Epidermal melanocyte (primary cell): ENCODE measurements at regions not wholly inside any gene's neighbourhood (a gene's known extent, or its start where the extent isn't known, plus 50 kb on each side); places are given as distances from the start of the nearest gene placed in this dataset.

Experiments
- DNase-seq: peaks from one replicate; pipeline ENCODE4 v3.0.0; 2011; ENCODE audit warnings: low spot score; ENCODE audit not compliant: insufficient read length

DNA sequence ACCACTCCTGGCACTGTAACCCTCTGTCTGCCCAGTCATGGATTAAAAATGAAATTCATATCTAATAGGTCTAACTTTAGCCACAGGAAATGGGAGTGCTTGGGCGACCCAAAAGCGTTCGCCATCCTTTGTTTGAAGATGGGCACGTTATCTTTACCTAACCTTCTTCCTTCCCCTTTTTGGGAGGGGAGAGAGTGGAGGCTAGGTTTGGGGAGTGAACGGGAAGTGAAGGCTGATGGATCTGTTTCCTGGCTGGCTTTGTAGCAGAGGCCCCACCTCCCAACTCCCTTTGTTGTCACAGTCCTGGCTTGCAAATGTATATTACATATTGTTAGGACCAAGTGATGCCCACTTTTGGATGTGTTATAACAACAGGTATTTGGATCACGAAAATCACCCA lies 98.1 kb upstream of the ARHGEF3 start:
- DNase-seq = no peak

DNA sequence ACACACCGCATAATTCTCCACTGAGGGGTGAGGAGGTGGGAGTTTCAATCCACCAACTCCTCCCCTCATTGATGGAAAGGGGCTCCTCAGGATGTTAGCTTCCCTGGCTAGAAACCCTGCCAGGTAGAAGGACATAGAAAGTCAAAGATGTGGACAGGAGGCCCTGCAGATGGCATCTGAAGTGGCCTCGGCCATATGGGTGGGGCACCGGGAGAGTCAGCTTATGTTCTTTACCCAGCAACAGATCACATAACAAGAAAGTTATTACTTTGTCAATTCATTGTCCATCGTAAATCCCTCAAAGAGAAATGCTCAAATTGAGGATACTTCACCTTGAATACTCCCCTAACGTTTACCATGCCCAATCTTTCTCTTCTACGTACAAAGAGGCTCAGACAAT lies 97.3 kb upstream of the ARHGEF3 start:
- DNase-seq = no peak

DNA sequence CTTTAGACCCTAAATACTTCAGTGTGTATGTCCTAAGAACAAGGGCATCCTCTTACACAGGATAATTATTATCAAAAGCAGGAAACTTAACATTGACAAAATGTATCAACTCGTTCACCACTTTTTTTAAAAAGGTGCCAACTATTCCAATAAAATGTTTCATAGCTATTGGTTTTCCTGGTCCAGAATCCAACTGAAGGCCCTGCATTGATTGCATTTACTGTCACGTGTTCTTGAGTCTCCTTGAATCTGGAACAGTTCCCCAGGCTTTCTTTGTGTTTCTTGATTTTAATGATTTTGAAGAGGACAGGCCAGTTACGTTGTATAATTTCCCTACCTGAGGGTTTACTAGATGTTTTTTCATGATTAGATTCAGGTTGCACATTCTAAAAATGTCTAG lies 94.6 kb upstream of the ARHGEF3 start:
- no peak for DNase-seq

DNA sequence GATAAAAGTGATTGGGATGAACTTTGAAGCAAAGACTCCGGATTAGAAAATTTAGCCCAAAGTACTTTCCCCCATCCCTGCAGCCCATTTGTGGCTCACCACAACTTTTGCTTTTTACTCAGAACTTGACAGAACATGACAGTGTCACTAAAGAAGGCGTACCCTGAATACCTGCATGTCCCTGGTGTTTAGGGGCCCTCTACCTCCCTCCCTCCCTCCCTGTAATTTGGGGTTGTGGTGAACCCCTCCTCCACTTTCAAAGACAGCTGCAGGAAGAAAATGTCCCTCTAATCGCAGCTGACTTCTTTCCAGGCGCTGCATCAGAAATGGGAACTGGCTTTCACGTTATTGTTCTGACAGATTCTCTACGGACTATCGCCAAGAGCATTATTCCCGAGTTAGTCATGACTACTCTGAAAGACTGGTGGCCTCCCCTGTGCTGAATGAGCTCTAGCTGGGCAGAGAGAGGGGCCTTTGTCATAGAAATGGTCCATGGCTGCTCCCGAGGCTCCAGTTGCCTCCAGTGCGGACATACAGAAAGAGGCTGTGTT lies 93.2 kb upstream of the ARHGEF3 start:
- DNase-seq = no peak

DNA sequence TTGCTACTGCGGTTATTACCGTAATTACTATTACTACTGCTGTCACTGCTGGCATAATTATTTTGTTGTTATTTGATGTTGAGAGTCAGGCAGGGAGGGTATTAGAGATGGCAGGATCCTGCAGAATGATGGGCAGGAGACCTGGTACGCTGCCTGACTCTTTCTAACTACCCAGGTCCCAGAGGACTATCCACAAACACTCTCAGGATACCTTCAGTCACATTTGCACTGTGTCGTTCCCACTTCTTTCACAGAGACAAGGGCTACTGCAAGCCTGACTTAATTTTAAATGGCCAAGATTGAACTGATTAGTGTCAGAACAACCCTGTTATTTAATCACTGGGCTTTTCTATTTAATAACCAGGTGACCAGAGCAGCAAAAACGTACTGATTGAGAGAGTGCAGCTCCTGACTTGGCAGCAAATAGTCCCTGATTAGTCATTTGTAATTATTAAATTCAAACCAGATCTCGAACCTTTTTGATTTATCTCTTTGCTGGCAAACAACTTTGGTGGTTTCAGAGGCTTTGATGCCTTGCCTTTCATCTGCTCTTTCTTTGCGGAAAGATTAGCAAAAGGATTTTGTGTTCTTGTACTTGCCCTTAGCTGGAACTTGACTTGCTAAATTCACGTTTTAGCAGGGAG lies 88.8 kb upstream of the ARHGEF3 start:
- DNase-seq = no peak

DNA sequence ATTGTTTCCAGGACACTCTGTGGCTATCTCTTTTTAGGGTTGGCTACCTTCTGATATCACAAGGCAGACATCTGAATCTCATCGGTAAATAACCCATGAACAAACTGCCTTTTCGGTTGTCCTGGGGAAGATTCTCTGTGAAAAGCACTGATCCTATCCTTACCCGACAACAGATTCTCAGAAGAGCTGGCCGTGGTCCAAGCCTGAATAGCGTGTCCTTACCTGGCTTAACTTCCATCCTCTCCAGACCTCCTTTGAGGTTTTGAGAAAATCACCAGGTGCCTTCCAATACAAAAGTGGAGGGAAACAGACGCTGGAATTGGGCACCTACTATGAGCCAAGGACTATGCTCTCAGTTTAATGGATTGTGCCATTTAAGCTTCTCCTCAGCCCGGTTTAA lies 87.4 kb upstream of the ARHGEF3 start:
- DNase-seq = no peak

DNA sequence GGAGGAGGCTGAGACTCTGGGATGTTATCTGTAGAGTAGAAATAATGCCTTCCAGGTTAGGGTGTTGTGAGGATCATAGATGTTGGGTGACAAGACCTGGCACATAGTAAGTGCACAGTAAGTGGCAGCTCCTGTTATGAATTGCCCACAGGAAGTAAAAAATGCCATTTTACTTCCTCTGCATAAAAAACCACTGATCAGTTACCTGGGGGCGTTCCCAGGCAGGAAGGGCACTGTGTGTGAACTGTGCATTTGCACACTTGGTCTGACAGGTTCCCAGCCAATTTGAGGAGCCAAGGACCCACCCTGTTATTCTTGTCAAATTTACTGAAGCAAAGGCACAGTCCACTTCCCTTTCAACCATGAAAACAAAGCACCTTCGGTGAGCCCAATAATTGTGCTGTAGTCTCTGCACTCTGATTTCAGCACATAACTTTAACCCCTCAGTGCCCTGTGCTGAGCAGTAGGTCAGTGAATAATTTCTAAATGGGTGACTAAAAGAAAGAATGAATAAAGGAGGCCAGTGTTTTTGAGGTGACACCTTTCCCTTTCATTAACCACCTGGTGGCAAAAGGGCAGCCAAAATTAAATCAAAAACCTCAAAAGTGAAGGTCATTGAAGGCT lies 85.8 kb upstream of the ARHGEF3 start:
- no peak for DNase-seq

DNA sequence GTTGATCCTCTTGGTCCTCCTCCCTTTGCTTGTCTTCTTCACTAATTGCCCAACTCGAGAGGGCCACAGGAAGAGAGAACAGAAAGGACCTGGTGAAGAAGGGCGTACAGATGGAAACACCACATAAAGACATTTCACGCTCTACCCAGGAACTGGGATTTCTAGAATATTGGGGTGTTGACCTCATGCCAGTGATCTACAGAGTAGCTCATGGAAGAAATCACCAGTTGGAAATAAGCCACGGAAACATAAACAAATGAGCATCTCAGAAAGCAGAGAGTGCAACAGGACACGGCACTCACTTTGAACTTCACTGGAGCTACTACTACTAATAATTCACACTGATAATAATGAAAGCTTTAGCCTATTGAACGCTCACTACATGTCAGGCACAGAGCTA lies 84.6 kb upstream of the ARHGEF3 start:
- DNase-seq = no peak

DNA sequence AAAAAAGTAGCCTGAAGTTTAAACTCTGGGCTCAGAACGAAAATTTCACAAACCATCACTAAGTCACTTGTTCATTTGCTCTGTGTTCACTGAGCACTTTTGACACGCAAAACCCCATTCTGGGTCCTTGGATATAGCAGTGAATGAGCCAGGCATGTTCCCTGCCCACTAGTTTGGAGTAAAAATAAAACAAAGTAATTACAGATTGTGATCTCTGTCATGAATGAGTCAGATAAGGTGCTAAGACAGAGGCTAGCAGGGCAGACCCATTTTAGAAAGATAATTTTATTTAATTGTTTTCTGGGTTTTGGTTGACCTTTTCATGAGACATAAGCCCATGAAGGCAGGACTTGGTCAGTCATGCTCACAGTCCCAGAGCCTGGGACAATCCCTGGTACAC lies 84.1 kb upstream of the ARHGEF3 start:
- no peak for DNase-seq

DNA sequence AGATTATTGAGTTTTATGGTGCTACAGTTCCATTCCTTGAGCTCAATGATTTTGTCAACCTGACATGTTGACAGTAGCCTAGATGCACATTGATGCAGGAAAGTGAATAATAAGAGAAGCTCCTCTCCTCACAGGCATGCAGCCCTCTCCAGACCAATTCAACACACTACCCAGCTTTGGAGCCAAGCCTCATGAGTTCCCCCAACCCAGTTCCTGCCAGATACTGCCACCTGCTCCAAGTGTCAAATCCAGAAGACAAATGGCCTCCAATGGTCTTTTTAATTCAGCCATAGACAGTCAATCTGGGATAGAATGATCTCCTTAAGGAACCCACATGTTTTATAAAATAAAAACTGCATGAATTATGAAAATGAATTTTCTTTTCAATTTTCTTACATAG lies 83.7 kb upstream of the ARHGEF3 start:
- no peak for DNase-seq

DNA sequence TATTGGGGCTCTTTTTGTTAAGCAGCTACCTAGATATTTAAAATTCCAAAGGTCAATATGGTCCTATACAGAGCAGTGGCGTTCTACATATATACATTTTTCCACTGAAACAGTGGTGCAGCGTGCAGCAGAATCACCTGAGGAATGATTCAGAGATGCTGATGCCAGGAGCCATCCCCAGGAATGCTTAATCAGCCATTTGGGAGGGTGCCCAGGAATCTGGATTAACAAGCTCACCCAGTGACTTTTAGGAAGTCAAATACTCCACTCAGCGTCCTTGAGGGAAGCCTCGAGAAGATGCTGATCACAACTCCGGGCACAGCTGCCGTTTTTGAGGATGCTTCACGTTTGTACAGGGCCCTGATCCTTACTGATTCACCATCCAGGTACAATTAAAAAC lies 82.6 kb upstream of the ARHGEF3 start:
- no peak for DNase-seq

DNA sequence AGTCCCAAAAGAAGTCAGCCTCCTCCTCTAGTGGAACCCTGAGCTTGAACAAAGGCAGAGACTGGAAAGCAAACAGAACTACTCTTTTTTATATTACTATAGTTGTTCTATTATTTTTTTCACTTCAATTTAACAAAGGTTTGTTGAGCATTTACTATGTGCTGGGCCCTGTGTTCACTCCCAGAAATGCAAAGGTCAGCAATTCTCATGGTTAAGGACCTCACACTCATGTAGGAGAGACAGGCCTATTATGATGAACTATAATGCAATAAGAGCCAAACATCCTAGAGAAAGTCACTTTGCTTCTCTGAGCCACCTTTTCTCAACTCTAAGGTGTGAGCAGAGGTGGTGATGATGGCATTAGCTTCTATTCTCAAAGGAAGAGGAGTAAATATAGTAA lies 82.1 kb upstream of the ARHGEF3 start:
- DNase-seq = no peak

DNA sequence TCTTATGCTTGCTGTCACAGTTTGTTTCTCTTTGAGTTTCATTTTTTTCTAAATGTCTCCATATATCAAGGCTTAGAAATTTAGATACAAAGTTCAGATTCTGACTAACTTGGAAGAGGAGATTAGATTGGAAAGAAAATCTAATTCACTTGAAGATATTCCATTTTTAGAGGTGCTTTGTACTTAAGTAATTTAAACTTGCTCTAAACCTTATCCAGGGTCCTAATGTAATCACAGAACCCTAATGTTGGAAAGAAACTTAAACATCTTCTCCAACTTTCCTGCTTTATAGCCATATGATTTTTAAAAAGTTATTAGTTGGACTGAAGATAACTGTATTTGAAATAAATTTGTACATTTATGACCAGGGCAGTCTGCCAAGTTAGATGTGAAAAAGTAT lies 81.1 kb upstream of the ARHGEF3 start:
- DNase-seq = no peak

DNA sequence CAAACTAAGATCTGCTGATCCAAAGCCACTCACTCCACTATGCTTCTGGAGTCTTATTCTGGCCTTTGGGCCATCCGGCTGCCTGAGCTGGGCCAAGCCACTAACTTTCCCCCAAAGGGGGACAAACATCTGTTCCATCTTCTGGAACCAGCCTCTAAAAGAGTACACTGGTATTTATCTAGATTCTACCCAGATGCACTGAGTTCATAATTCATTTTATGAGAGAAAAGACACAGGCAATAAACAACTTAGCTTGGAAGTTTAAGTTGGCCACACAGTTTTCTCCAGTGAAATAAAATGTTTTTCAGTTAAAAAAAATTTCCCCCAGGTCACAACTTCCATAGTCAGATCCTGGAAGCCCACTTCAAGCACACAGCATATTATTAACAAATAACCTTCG lies 80.1 kb upstream of the ARHGEF3 start:
- DNase-seq = no peak

DNA sequence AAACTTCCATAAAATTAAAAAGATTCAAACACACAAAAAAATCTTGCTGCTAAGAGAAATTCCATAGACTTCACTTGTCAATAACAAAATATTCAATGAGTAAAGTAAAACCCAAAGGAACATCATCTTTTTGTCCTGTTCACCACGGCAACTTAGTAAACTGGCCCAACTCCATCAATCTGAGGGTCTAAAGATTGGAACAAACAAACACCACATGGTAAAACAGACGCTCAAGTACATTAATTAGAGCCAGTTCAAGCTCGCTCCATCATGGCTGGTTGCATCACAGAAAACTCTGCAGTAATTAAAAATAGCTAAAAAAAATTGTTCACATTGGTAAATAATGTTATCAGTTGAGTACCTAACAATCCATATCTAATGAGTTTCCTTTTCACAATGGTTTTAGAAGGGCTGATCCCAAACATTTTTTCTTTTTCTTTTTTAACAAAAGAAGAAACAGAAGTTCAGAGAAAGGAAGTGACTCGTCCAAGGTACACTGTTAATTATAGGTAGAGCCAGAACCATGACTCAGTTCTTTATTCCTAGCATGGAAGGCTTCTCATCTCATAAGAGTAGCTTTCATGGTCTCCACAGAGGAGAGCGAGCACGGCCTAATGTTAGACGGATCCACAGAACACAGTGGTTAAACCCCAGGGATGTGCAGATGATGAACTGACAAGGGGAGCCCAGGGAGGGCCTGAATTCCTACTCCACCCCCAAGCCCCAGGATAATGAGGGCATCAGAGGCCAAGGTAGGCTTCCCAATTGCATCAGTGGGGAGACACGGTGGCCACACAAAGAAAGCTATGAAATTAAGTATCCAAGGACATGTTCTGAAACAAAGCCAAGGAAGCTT lies 79.2 kb upstream of the ARHGEF3 start:
- DNase-seq = no peak

DNA sequence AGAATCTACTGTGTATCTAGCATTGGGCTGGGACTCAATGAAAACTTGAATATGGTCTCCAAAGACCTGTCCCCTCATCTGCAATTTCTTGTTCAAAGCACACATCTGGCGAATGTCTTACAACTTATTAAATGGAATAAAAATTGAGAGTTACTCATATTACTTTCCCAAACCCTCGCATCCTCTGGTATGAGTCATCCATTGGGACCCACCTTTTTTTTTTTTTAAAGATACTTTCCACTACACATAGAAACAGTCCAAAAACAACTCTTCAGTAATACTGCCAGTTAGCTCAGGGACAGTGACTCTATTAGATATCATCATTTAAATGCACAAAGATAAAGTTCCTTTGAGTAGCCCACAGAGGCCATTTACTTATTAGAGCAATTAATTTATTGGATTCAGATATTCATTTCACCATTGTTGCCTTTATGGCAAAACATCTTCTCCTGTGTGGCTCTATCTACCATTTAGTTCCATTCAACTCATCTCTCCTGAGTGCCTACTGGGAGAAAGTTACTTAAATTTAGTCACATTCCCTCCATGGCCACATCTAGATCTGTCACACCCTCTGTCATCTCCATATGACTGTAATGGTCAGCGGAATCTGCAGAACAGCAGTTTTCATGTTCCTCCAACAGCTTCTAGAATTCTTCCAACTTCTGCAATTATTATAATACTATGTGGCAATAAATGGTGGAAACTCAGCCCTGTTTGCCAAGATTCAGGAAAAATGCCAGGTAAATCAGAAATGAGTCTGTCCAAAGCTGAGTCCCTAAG lies 77.9 kb upstream of the ARHGEF3 start:
- DNase-seq = no peak

DNA sequence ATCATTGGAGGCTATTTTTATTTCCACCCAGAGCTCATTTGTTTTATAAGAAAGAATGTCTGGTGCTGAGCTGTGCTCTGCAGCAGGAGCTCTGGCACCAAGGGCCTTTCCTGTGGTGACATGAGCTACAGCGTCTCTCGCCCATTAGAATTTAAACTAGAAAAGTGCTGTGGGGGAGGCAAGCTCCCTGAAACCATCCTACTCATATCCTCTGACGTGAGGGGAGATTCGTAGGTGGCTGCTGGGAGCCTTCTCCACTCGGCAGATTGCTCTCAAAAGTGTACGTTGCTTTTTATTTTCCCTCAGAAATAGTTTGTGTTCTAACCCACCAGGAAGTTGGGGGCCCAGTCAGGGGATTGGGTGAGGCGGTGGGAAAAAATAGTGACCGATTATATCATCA lies 76.3 kb upstream of the ARHGEF3 start:
- no peak for DNase-seq

DNA sequence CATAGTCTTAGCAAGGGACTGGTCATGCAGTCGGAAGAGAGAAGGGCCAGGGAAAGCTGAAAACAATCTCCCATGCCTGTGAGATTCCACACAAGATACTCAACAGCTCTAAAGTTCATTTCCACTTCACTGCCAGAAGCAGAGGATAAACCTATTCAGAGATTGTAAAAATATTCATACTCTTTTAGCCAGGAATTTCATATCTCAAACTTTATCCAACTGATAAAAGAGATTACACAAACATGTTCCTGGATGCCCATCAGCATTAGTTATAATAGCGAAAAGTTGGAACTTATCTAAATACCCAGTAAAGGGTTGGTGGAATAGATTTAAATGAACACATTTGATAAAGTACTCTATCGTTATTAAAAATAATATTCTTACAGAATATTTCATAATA lies 75.2 kb upstream of the ARHGEF3 start:
- DNase-seq = no peak

DNA sequence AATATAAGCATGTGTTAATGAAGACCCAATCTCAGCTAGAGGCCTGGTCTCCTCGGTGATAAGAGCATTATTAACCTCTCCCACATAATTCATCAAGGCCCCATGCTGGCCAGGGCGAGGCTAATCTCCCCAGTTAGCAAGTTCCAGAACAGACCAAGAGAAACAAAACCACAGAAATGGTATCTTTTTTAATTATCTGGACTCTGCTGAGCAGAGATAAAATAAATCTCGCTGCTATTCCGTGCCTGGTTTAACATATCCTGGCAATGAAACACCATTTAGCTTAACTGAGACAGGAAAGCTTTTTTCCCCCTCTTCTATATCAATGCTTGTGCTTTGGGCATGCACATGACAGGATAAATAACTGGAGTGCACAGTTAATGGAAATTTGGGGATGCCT lies 72.5 kb upstream of the ARHGEF3 start:
- no peak for DNase-seq

DNA sequence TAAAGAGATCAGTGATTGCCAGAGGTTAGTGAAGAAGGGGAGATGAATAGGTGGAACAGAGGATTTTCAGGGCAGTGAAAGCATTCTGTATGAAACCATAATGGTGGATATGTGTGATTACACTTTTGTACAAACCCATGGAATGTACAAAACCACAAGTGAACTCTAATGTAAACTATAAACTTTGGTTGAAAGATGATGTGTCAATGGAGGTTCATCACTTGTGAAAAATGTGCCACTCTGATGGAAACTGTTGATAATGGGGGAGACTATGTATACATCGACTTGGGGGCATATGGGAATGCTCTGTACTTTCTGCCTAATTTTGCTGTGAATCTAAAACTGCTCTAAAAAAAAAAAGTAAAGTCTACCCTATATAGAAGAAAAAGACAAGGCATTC lies 68.7 kb upstream of the ARHGEF3 start:
- no peak for DNase-seq

DNA sequence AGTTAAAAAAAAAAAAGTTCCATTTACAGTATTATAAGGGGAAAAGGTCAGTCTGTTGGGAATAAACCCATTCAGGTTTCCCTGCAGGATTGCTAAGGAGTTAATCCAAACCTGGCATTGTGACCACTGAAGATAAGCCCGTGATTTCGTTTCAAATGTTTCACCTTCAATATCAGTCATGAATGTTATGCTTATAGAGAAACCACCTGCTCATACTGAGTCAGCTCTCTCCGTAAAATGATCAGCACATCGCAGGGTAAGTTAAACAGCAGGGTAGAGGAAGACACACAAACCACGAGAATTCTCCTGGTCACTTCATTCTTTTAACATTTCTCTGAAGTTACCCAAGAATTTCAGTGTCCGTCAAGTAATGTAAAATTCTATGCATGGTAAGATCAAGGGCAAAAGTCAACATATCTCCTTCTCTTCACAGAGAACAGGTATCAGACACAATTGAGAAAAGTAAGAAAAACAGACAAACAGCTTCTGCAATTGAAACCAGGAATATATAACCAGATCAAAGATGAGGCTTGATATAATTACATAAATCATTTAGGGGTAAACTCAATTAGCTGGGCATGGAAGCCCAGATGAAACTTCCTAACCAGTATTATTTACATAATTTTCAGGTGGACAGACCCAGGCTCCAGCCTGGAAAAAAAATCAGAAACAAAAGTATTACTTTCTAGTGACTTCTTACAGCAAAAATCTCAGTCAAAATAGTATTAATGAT lies 67.6 kb upstream of the ARHGEF3 start:
- DNase-seq = no peak
